ENCODE measurements at regions not wholly inside any gene's neighbourhood (a gene's known extent, or its start where the extent isn't known, plus 50 kb on each side); places are given as distances from the start of the nearest gene placed in this dataset.

DNA sequence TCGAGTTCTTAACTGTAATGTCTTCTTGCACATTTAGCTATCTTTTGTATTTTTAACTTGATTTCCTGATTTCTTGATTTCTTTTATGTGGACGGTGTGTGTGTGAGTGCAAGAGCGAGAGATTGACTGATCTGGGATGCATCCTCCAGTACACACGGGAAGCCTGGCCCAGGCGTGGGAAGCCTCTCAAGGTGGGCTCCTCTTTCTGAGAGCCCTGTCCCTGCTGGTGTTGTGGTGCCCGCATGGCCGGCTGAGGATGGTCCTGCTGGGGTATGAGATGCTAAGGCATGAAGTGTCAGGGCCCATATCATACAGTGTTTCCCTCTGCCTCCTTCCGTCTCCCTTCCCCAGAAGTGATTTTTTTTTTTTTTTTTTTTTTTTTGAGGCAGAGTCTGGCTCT lies 130.8 kb upstream of the TCERG1L start:
- H3K9me3 ChIP-seq (ENCODE audit: low read length), result no peaks in the 10 kb centered on the region
- no peaks in the 10 kb centered on the region for H4K20me1 ChIP-seq (ENCODE audit: insufficient read depth)
- H2AFZ ChIP-seq (ENCODE audit: low read depth, low read length), result no peak overlapping the region
- no peaks in the 10 kb centered on the region for H3K27me3 ChIP-seq (ENCODE audit: insufficient read depth, low read depth, low read length)
- no peaks in the 10 kb centered on the region for H3F3A ChIP-seq (ENCODE audit: insufficient read depth, low read length, poor library complexity, severe bottlenecking)
- no peak for TF ChIP-seq EZH2 (IDR thresholded peaks at IDR 0.05; ENCODE audit: borderline replicate concordance, insufficient read depth, low read length, poor library complexity, severe bottlenecking)
- no peak for TF ChIP-seq POLR2AphosphoS5 (IDR thresholded peaks at IDR 0.05)
- no peak for TF ChIP-seq EP300 (conservative IDR thresholded peaks at IDR 0.05; ENCODE audit: poor library complexity, severe bottlenecking)
- no peak for TF ChIP-seq SMC3 (conservative IDR thresholded peaks at IDR 0.05; ENCODE audit: poor library complexity)
- TF ChIP-seq MXI1 (conservative IDR thresholded peaks at IDR 0.05; ENCODE audit: poor library complexity, severe bottlenecking), result no peak
- TF ChIP-seq RAD21 (conservative IDR thresholded peaks at IDR 0.05), result no peak
- no peak for TF ChIP-seq TAF1 (IDR thresholded peaks at IDR 0.05; ENCODE audit: low read depth)
- no peak overlapping the region for H3K9ac ChIP-seq (ENCODE audit: low read length)
- H3K4me3 ChIP-seq (ENCODE audit: low read length), result no peak overlapping the region
- no peaks in the 10 kb centered on the region for H3K9me2 ChIP-seq (ENCODE audit: insufficient read depth, low read length)
- H3K79me2 ChIP-seq (replicated peaks; ENCODE audit: insufficient read depth, low read length), result no peaks in the 10 kb centered on the region
- no peaks in the 10 kb centered on the region for H3K36me3 ChIP-seq (ENCODE audit: insufficient read depth, low read length)
- no peak overlapping the region for H3K4me2 ChIP-seq (ENCODE audit: low read length)
- H3K27ac ChIP-seq (ENCODE audit: low read length), result no peak overlapping the region

GRCh38 chr10:131444286-131444685 lies 132.8 kb upstream of the TCERG1L start:
- Histone ChIP-seq H3K27ac (ENCODE audit: low read length) (no peak overlapping the region), H3K79me2 (replicated peaks; ENCODE audit: insufficient read depth, low read length) (no peaks in the 10 kb centered on the region), H3K27me3 (ENCODE audit: insufficient read depth, low read depth, low read length) (no peaks in the 10 kb centered on the region), H3K9me3 (ENCODE audit: low read length) (no peaks in the 10 kb centered on the region), H4K20me1 (ENCODE audit: insufficient read depth) (no peaks in the 10 kb centered on the region), H3K9me2 (ENCODE audit: insufficient read depth, low read length) (no peaks in the 10 kb centered on the region), H3F3A (ENCODE audit: insufficient read depth, low read length, poor library complexity, severe bottlenecking) (no peaks in the 10 kb centered on the region), H2AFZ (ENCODE audit: low read depth, low read length) (no peak overlapping the region), H3K9ac (ENCODE audit: low read length) (no peak overlapping the region), H3K36me3 (ENCODE audit: insufficient read depth, low read length) (no peaks in the 10 kb centered on the region), H3K4me3 (ENCODE audit: low read length) (no peak overlapping the region), H3K4me2 (ENCODE audit: low read length) (no peak overlapping the region)
- no peak for TF ChIP-seq RAD21 (conservative IDR thresholded peaks at IDR 0.05)
- TF ChIP-seq EZH2 (IDR thresholded peaks at IDR 0.05; ENCODE audit: borderline replicate concordance, insufficient read depth, low read length, poor library complexity, severe bottlenecking), result no peak
- no peak for TF ChIP-seq TAF1 (IDR thresholded peaks at IDR 0.05; ENCODE audit: low read depth)
- no peak for TF ChIP-seq REST (IDR thresholded peaks at IDR 0.05; ENCODE audit: borderline replicate concordance)
- no peak for TF ChIP-seq CTCF (IDR thresholded peaks at IDR 0.05; ENCODE audit: poor library complexity, severe bottlenecking)
- TF ChIP-seq SMC3 (conservative IDR thresholded peaks at IDR 0.05; ENCODE audit: poor library complexity), result no peak
- TF ChIP-seq EP300 (conservative IDR thresholded peaks at IDR 0.05; ENCODE audit: poor library complexity, severe bottlenecking), result no peak
- no peak for TF ChIP-seq POLR2AphosphoS5 (IDR thresholded peaks at IDR 0.05)
- no peak for TF ChIP-seq MXI1 (conservative IDR thresholded peaks at IDR 0.05; ENCODE audit: poor library complexity, severe bottlenecking)
